AG04449 (cell line): ENCODE measurements at regions not wholly inside any gene's neighbourhood (a gene's known extent, or its start where the extent isn't known, plus 50 kb on each side); places are given as distances from the start of the nearest gene placed in this dataset.
A peak's percentile ranks its signal among the peaks of the same experiment; 100 is the strongest.

Experiments
- CTCF ChIA-PET: fragments of 350-600 bp; formaldehyde crosslinking; extraction: SDS; loops from one replicate; lab custom pipeline; 2021; ENCODE audit warnings: antibody characterized with exemption; lab: Yijun Ruan, JAX
- POLR2A ChIA-PET: fragments of 400-600, 350-600 bp; formaldehyde crosslinking; extraction: SDS; loops from one replicate; lab custom pipeline; 2020; ENCODE audit warnings: antibody characterized with exemption, inconsistent platforms; lab: Yijun Ruan, JAX
- DNase-seq: peaks from one replicate; pipeline ENCODE4 v3.0.0-alpha.2; 2010; ENCODE audit warnings: low read depth, low spot score
- H3K4me3 ChIP-seq: 2 replicates; pipeline ENCODE4 v1.5.1; 2011; ENCODE audit warnings: low read depth, mild to moderate bottlenecking, control low read depth, low read length
- TF ChIP-seq, protein P1 (sequence below): IDR thresholded peaks from one replicate; pipeline ENCODE4 v1.5.1; 2011; ENCODE audit warnings: mild to moderate bottlenecking, moderate library complexity, low read length, control low read depth, inconsistent platforms; ENCODE audit not compliant: insufficient read depth; ENCODE audit errors: missing control alignments

DNA sequence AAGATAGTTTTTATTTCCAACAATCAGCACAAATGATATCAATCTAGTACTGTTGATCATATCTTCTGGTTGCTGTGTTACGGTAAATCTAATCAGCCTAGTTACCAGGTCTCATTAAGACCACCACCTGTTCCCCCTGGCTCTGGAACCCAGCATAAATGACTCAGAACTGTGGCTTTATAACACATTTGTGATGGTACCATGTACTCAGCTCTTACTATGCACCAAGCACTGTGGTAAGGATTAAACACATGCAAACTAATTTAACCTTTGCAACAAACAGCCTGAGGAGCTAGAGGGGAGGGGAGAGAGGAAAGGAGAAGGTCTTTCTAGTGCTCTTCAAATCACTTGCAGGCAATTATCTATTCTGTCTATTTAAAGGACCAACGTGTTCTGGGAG, 173.9 kb upstream of the LMCD1 start:
- H3K4me3 ChIP-seq = no peak overlapping the region
- POLR2A ChIA-PET = no interaction called here
- DNase-seq = no peak
- TF ChIP-seq, protein P1, sequence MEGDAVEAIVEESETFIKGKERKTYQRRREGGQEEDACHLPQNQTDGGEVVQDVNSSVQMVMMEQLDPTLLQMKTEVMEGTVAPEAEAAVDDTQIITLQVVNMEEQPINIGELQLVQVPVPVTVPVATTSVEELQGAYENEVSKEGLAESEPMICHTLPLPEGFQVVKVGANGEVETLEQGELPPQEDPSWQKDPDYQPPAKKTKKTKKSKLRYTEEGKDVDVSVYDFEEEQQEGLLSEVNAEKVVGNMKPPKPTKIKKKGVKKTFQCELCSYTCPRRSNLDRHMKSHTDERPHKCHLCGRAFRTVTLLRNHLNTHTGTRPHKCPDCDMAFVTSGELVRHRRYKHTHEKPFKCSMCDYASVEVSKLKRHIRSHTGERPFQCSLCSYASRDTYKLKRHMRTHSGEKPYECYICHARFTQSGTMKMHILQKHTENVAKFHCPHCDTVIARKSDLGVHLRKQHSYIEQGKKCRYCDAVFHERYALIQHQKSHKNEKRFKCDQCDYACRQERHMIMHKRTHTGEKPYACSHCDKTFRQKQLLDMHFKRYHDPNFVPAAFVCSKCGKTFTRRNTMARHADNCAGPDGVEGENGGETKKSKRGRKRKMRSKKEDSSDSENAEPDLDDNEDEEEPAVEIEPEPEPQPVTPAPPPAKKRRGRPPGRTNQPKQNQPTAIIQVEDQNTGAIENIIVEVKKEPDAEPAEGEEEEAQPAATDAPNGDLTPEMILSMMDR = no peak
- CTCF ChIA-PET = interaction anchor here (1.4 to 8.8 kb wide), 2 partner anchors 26 to 89 kb away, joined by 3 to 171 read pairs; no protein-coding TSS in a partner anchor

DNA sequence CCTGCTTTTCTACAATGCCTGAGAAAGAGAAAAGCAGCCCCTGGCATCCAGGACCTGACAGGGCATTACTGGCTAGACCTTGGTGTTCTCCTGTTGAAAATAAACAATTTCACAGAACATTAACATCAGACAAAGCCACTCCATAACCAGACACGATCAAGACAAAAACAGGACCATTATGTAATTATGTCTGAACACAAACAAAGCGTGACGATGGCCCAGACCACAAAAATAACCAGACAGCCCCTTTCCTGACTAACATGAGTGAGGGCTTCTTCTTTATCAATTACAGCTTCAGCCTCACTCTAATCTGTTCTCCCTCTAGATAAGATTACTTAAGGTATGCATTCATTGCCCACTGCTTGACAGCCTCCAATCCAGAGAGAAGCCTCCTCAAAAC, 172.7 kb upstream of the LMCD1 start:
- ChIA-PET POLR2A (no interaction called here), CTCF (interaction anchor here (8.8 kb wide), 1 partner anchor 88 kb away, joined by 171 read pairs; no protein-coding TSS in a partner anchor)
- TF ChIP-seq, protein P1 = no peak
- no peak for DNase-seq
- no peak overlapping the region for H3K4me3 ChIP-seq

DNA sequence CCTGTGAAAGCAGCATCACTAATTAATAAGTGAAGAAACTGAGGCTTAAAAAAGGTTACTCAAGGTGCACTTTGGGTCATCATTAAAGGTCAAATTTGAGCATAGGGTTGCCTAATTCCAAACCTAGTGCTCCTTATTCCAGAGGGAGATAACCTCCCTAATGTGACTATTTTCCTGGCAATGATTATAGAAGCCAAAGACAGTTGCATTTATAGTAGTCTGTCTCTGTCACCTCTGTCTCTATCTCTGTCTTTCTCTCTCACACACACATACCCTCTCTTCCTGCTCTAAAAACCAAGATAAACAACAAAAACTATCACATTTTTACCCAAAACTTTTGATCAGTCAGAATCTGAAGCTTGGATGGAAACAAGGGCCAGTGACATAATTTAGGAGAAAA, 172.0 kb upstream of the LMCD1 start:
- no peak overlapping the region for H3K4me3 ChIP-seq
- TF ChIP-seq, protein P1 = no peak
- CTCF ChIA-PET = interaction anchor here (1.6 kb wide), 1 partner anchor 88 kb away, joined by 5 read pairs; no protein-coding TSS in a partner anchor
- no peak for DNase-seq
- POLR2A ChIA-PET = no interaction called here

DNA sequence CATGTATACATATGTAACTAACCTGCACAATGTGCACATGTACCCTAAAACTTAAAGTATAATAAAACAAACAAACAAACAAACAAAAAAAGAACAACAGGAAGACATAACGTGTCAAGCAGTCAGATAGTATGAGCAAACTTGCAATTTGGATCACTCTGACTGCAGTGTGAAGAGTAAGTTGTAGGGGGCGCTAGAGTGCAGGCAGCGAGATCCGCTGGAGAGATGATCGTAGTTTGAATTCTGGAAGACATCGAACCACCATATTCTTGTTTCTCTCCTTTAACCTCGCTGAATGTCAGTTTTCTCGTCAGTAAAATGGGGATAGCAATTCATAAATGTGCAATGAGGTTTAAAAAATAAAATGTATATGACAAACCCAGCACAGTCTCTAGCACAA, 165.2 kb upstream of the LMCD1 start:
- no peak for DNase-seq

DNA sequence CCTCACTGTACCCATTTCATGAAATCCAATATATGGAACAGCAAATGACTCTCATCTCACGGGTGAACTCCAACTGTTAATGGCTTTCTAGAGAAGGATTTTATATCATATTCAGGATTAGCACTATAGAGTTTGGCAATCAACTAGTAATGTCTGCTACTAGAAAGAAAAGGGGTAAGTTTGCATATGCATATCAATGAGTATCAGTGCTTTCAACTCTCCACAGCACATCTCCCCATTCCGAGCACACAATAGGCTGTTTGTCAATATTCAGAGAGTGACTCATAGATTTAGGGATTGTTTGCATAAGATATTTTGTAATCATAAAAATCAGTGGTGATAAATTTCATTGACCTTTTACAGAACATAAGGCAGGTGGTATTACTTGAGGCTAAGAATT, 163.2 kb upstream of the LMCD1 start:
- ChIA-PET POLR2A (no interaction called here), CTCF (interaction anchor here (1.4 kb wide), 1 partner anchor 14 kb away, joined by 8 read pairs; no protein-coding TSS in a partner anchor)
- TF ChIP-seq, protein P1 = no peak
- H3K4me3 ChIP-seq = no peak overlapping the region
- no peak for DNase-seq

More for the DNA sequence above, 165.2 kb upstream of the LMCD1 start:
- ChIA-PET POLR2A (no interaction called here), CTCF (no interaction called here)
- no peak overlapping the region for H3K4me3 ChIP-seq
- TF ChIP-seq, protein P1 = peak; percentile 11

DNA sequence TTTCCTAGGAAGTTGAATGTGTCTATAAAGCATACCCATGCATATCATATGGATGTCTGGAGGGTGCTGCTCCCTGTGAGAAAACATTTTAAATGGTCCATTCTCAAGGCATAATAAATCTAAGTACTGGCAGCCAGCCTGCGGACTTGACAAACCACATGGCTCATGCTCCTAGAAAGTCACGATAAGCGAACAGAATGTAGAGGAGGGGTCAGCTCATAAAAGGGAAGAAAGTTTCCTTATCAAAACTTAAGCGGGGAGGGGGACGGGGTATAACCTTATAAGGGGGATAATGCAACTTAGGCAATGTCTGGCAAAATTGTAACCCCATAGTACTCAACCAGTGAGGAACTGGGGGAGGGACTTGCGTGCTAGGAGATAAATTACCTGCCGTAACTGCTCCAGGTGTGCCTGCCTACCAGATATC, 159.8 kb upstream of the LMCD1 start:
- no peak overlapping the region for H3K4me3 ChIP-seq
- CTCF ChIA-PET = interaction anchor here (0.8 to 1.4 kb wide), 2 partner anchors 15 to 76 kb away, joined by 3 to 7 read pairs; no protein-coding TSS in a partner anchor
- DNase-seq = no peak
- TF ChIP-seq, protein P1 = no peak
- POLR2A ChIA-PET = no interaction called here
